ENCODE measurements at regions not wholly inside any gene's neighbourhood (a gene's known extent, or its start where the extent isn't known, plus 50 kb on each side); places are given as distances from the start of the nearest gene placed in this dataset.
"Not testable (repeated sequence)": the region's sequence is repeated elsewhere in the genome, so short reads cannot be mapped to it uniquely, and the experiment has no call there.

GRCh38 chr2:9722451-9722850 lies 91.7 kb upstream of the YWHAQ start:
- TF ChIP-seq, protein P1, sequence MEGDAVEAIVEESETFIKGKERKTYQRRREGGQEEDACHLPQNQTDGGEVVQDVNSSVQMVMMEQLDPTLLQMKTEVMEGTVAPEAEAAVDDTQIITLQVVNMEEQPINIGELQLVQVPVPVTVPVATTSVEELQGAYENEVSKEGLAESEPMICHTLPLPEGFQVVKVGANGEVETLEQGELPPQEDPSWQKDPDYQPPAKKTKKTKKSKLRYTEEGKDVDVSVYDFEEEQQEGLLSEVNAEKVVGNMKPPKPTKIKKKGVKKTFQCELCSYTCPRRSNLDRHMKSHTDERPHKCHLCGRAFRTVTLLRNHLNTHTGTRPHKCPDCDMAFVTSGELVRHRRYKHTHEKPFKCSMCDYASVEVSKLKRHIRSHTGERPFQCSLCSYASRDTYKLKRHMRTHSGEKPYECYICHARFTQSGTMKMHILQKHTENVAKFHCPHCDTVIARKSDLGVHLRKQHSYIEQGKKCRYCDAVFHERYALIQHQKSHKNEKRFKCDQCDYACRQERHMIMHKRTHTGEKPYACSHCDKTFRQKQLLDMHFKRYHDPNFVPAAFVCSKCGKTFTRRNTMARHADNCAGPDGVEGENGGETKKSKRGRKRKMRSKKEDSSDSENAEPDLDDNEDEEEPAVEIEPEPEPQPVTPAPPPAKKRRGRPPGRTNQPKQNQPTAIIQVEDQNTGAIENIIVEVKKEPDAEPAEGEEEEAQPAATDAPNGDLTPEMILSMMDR (IDR thresholded peaks at IDR 0.05; ENCODE audit: low read depth, low read length), result no peak
- H3K4me3 ChIP-seq (ENCODE audit: low read depth, low read length), result no peak overlapping the region
- in situ Hi-C loops (cut with HindIII; ENCODE audit: low sequenced_read_pairs), result no loop called here
- DNase-seq (ENCODE audit: low read depth, low spot score), result no peak

- DNase-seq (ENCODE audit: low read depth, low spot score), result no peak
- in situ Hi-C loops (cut with HindIII; ENCODE audit: low sequenced_read_pairs), result no loop called here
- no peak overlapping the region for H3K4me3 ChIP-seq (ENCODE audit: low read depth, low read length)
- TF ChIP-seq, protein P1 (IDR thresholded peaks at IDR 0.05; ENCODE audit: low read depth, low read length), result no peak
These were observed 93.8 kb upstream of the YWHAQ start for GRCh38 chr2:9724565-9724964.

GRCh38 chr2:9725106-9725505 lies 94.3 kb upstream of the YWHAQ start:
- TF ChIP-seq, protein P1 (IDR thresholded peaks at IDR 0.05; ENCODE audit: low read depth, low read length), result no peak
- in situ Hi-C loops (cut with HindIII; ENCODE audit: low sequenced_read_pairs), result no loop called here
- DNase-seq (ENCODE audit: low read depth, low spot score), result no peak
- H3K4me3 ChIP-seq (ENCODE audit: low read depth, low read length), result no peak overlapping the region

DNA sequence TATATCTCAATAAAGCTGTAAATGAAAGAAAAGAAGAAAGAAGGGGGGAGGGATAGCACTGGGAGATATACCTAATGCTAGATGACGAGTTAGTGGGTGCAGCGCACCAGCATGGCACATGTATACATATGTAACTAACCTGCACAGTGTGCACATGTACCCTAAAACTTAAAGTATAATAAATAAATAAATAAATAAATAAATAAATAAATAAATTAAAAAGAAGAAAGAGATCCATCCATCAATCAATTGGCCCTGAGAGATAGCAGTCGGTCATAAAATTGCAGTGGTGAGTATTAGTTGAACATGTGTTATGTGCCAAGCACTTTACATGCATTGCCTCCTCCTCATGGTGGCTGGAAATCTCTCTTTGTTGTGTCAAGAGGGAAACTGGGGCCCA lies 95.2 kb upstream of the YWHAQ start:
- DNase-seq (ENCODE audit: low read depth, low spot score); in situ Hi-C loops (cut with HindIII; ENCODE audit: low sequenced_read_pairs); H3K4me3 ChIP-seq (ENCODE audit: low read depth, low read length): not testable (repeated sequence)

- H3K4me3 ChIP-seq (ENCODE audit: low read depth, low read length); in situ Hi-C loops (cut with HindIII; ENCODE audit: low sequenced_read_pairs); DNase-seq (ENCODE audit: low read depth, low spot score): not testable (repeated sequence)
These were observed 99.7 kb upstream of the YWHAQ start for GRCh38 chr2:9730523-9730922.

DNA sequence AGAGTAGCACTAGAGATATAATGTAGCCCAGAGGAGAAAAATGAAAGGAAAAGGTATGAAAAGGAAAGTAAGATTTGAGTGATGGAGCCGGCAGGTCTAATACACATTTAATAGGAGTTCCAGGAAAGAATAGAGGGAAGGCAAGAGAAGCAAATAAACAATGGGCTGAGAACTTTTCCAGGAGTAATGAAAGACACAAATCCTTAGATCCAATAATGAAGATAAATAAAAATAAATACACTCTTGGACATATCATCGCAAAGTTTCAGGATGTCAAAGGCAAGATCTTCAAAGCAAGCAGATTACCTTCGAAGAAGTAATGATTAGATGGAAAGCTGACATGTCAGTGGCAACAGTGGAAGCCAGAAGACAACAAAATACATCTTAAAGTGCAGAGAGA lies 102.0 kb upstream of the YWHAQ start:
- in situ Hi-C loops (cut with HindIII; ENCODE audit: low sequenced_read_pairs), result no loop called here
- no peak for DNase-seq (ENCODE audit: low read depth, low spot score)
- TF ChIP-seq, protein P1 (IDR thresholded peaks at IDR 0.05; ENCODE audit: low read depth, low read length), result no peak
- no peak overlapping the region for H3K4me3 ChIP-seq (ENCODE audit: low read depth, low read length)

GRCh38 chr2:9734308-9734707 lies 103.5 kb upstream of the YWHAQ start:
- TF ChIP-seq, protein P1 (IDR thresholded peaks at IDR 0.05; ENCODE audit: low read depth, low read length), result no peak
- no peak for DNase-seq (ENCODE audit: low read depth, low spot score)
- H3K4me3 ChIP-seq (ENCODE audit: low read depth, low read length), result no peak overlapping the region
- in situ Hi-C loops (cut with HindIII; ENCODE audit: low sequenced_read_pairs), result no loop called here

- TF ChIP-seq, protein P1 (IDR thresholded peaks at IDR 0.05; ENCODE audit: low read depth, low read length), result no peak
- DNase-seq (ENCODE audit: low read depth, low spot score), result no peak
- in situ Hi-C loops (cut with HindIII; ENCODE audit: low sequenced_read_pairs), result no loop called here
- H3K4me3 ChIP-seq (ENCODE audit: low read depth, low read length), result no peak overlapping the region
These were observed 104.5 kb upstream of the YWHAQ start for GRCh38 chr2:9735335-9735734.

Measured in astrocyte of the spinal cord (primary cell).